HUES64 (cell line): ENCODE measurements at regions not wholly inside any gene's neighbourhood (a gene's known extent, or its start where the extent isn't known, plus 50 kb on each side); places are given as distances from the start of the nearest gene placed in this dataset.
A peak's percentile ranks its signal among the peaks of the same experiment; 100 is the strongest.
"Not testable (repeated sequence)": the region's sequence is repeated elsewhere in the genome, so short reads cannot be mapped to it uniquely, and the experiment has no call there.

Source experiments
- H3K27ac ChIP-seq: 2 replicates; pipeline ENCODE4 v1.7.0; 2013; ENCODE audit warnings: low read depth, low read length, inconsistent platforms
- H3K27me3 ChIP-seq: 2 replicates; pipeline ENCODE4 v1.6.1; 2013; ENCODE audit warnings: mild to moderate bottlenecking, low read length; ENCODE audit not compliant: insufficient read depth
- H3K36me3 ChIP-seq: 2 replicates; pipeline ENCODE4 v1.6.1; 2013; ENCODE audit warnings: mild to moderate bottlenecking, low read length; ENCODE audit not compliant: insufficient read depth
- H3K4me1 ChIP-seq: 2 replicates; pipeline ENCODE4 v1.6.1; 2013; ENCODE audit warnings: mild to moderate bottlenecking, low read length, moderate library complexity; ENCODE audit not compliant: insufficient read depth
- H3K4me3 ChIP-seq: 2 replicates; pipeline ENCODE4 v1.5.1; 2013; ENCODE audit warnings: mild to moderate bottlenecking, low read length, moderate library complexity
- H3K9ac ChIP-seq: 2 replicates; pipeline ENCODE4 v1.6.1; 2013; ENCODE audit warnings: mild to moderate bottlenecking, low read depth, low read length
- H3K9me3 ChIP-seq: 2 replicates; pipeline ENCODE4 v1.6.1; 2013; ENCODE audit warnings: low read depth, low read length; ENCODE audit not compliant: insufficient read depth
- WGBS: fragments of 150-250, 120-280 bp; methylation state at CpG from one replicate; pipeline ENCODE4 v1.1.7; 2013; ENCODE audit warnings: missing lambda C conversion rate; 5-methylcytosine and 5-hydroxymethylcytosine counted together

- Histone ChIP-seq H3K27me3 (no peaks in the 10 kb centered on the region), H3K27ac (no peak overlapping the region), H3K4me1 (no peaks in the 10 kb centered on the region), H3K9me3 (no peaks in the 10 kb centered on the region), H3K9ac (no peak overlapping the region), H3K36me3 (no peaks in the 10 kb centered on the region), H3K4me3 (no peak overlapping the region)
- WGBS, result 97% methylated on average over 4 of the region's 4 CpGs
Observed at GRCh38 chrX:88908056-88908455, 161.0 kb downstream of the CPXCR1 start.

DNA sequence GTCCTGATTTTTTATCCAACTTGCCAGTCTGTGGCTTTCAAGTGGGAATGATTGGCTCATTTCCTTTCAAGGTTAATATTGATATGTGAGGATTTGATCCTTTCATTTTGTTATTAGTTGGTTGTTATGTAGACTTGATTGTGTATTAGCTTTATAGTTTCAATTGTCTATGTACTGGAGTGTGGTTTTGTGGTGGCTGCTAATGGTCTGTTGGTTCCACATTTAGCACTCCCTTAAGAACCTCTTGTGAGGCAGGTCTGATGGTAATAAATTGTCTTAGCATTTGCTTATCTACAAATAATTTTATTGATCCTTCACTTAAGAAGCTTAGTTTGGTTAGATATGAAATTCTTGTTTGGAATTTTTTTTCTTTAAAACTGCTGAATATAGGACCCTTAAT, 190.6 kb downstream of the CPXCR1 start:
- no peaks in the 10 kb centered on the region for H3K36me3 ChIP-seq
- no peak overlapping the region for H3K27ac ChIP-seq
- H3K4me3 ChIP-seq, result no peak overlapping the region
- H3K9me3 ChIP-seq, result no peaks in the 10 kb centered on the region
- no peaks in the 10 kb centered on the region for H3K4me1 ChIP-seq
- H3K9ac ChIP-seq, result no peak overlapping the region
- no peaks in the 10 kb centered on the region for H3K27me3 ChIP-seq

DNA sequence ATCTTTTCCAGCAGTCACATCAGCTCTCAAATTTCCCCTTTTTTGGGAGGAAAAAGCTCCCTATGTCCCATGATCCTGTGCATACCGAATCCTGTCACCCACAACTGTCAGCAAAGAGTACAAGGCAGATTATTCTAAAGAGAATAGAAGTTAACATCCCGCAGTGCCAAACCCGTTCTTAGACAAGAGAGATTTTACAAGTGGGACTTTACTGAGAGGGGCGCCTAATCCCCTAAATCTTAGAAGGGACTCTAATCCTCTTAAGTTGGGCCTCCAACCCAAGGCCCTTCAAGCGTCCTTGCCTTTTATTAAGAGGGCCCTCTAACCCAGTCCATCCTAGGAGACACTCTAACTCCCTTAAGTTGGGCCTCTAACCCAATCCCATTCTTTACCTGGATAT, 193.9 kb downstream of the CPXCR1 start:
- 91% methylated on average over 5 of the region's 5 CpGs for WGBS
- no peaks in the 10 kb centered on the region for H3K9me3 ChIP-seq
- H3K9ac ChIP-seq, result no peak overlapping the region
- no peaks in the 10 kb centered on the region for H3K4me1 ChIP-seq
- no peaks in the 10 kb centered on the region for H3K36me3 ChIP-seq
- H3K27ac ChIP-seq, result no peak overlapping the region
- H3K27me3 ChIP-seq, result no peaks in the 10 kb centered on the region
- H3K4me3 ChIP-seq, result no peak overlapping the region

- Histone ChIP-seq H3K9me3 (no peaks in the 10 kb centered on the region), H3K27ac (no peak overlapping the region), H3K4me1 (no peaks in the 10 kb centered on the region), H3K4me3 (no peak overlapping the region), H3K27me3 (no peaks in the 10 kb centered on the region), H3K36me3 (no peaks in the 10 kb centered on the region), H3K9ac (no peak overlapping the region)
Observed at GRCh38 chrX:88944661-88945060, 197.6 kb downstream of the CPXCR1 start.

DNA sequence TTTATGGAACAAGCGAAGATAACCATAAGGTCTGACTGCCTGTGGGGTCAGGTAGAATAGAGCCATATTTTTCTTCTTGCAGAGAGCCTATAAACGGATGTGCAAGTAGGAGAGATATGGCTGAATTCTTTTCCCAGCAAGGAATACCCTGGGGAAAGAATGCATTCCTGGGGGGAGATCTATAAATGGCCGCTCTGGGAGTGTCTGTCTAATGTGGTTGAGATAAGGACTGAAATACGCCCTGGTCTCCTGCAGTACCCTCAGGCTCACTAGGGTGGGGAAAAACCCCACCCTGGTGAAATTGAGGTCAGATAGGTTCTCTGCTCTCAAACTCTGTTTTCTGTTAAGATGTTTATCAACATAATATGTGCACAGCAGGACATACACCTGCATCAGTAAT, 209.0 kb downstream of the CPXCR1 start:
- H3K27me3 ChIP-seq, H3K9ac ChIP-seq, H3K36me3 ChIP-seq, H3K9me3 ChIP-seq, H3K4me3 ChIP-seq, H3K4me1 ChIP-seq, H3K27ac ChIP-seq: not testable (repeated sequence)
- WGBS, result 89% methylated on average over 4 of the region's 4 CpGs

DNA sequence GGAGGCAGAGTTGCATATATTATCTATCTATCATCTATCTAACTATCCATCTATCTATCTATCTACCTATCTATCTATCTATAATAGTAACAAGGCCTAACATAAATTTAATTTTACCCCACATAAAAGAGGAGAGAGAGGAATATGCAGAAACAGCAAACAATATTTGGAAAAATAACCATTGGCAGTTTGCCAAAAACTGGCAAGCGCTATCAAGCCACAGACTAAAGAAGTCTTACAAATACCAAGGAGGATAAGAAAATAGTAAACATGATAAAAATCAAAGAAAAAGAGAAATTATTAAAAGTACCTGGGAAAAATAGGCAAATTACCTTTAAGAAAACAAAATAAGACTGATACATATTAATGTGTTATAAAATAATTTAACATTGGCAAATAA, 230.8 kb downstream of the CPXCR1 start:
- H3K4me3 ChIP-seq, result no peak overlapping the region
- no CpG with 5 or more reads among the region's 1 CpG for WGBS

GRCh38 chrX:88982183-88982582, 235.2 kb downstream of the CPXCR1 start:
- peaks cover 28% of the 10 kb centered on the region for H3K4me1 ChIP-seq
- H3K27me3 ChIP-seq, result no peaks in the 10 kb centered on the region
- H3K27ac ChIP-seq, result peak overlapping the region; percentile 90
- H3K9ac ChIP-seq, result no peak overlapping the region
- H3K36me3 ChIP-seq, result no peaks in the 10 kb centered on the region
- no peak overlapping the region for H3K4me3 ChIP-seq
- 92% methylated on average over 22 of the region's 22 CpGs for WGBS
- H3K9me3 ChIP-seq, result no peaks in the 10 kb centered on the region

More for the DNA sequence above, 230.8 kb downstream of the CPXCR1 start:
- H3K27ac ChIP-seq, result no peak overlapping the region
- no peaks in the 10 kb centered on the region for H3K27me3 ChIP-seq
- no peak overlapping the region for H3K9ac ChIP-seq
- H3K36me3 ChIP-seq, result no peaks in the 10 kb centered on the region
- peaks cover 5% of the 10 kb centered on the region for H3K4me1 ChIP-seq
- H3K9me3 ChIP-seq, result no peaks in the 10 kb centered on the region

- peak overlapping the region; percentile 47; the same call in 1 of the 2 replicates for H3K9ac ChIP-seq
- H3K4me3 ChIP-seq, result 0 out of 2 replicates have a peak overlapping the region, but pooled peaks have one; percentile 2
- no peaks in the 10 kb centered on the region for H3K27me3 ChIP-seq
- no peaks in the 10 kb centered on the region for H3K9me3 ChIP-seq
- peaks cover 28% of the 10 kb centered on the region for H3K4me1 ChIP-seq
- no peaks in the 10 kb centered on the region for H3K36me3 ChIP-seq
- peak overlapping the region; percentile 90 for H3K27ac ChIP-seq
- WGBS, result 0% methylated on average over 1 of the region's 3 CpGs
Observed at GRCh38 chrX:88982933-88983332, 235.9 kb downstream of the CPXCR1 start.

DNA sequence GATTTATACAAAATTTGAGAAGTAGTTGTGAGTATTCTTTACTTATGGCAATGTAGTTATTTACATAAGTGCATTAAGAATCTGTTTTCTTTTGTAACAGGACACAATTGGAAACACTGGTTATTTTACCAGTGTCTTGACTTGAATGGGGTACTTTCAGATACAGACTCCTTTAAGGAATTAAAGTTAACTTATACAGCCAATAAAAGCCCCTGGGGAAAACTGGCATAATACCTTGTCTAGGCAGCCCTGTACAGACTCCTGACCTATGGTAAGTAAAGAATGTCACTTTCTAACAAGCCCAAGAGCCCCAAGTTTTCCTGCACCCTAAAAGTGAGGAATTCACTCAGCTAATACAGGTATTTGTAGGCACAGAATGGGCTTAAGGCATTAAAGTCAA, 241.8 kb downstream of the CPXCR1 start:
- H3K27ac ChIP-seq, result peak overlapping the region; percentile 61; the same call in 1 of the 2 replicates
- no peaks in the 10 kb centered on the region for H3K36me3 ChIP-seq
- peaks cover 49% of the 10 kb centered on the region for H3K4me1 ChIP-seq
- H3K27me3 ChIP-seq, result no peaks in the 10 kb centered on the region
- H3K4me3 ChIP-seq, result no peak overlapping the region
- H3K9me3 ChIP-seq, result no peaks in the 10 kb centered on the region
- no peak overlapping the region for H3K9ac ChIP-seq

- Histone ChIP-seq H3K27ac (peak overlapping the region; percentile 97), H3K9me3 (0 out of 2 replicates have a peak, but pooled peaks cover 3% of the 10 kb centered on the region), H3K4me1 (peaks cover 35% of the 10 kb centered on the region), H3K4me3 (no peak overlapping the region), H3K27me3 (no peaks in the 10 kb centered on the region), H3K36me3 (no peaks in the 10 kb centered on the region), H3K9ac (no peak overlapping the region)
- WGBS, result no CpG with 5 or more reads among the region's 1 CpG
Observed at GRCh38 chrX:88990882-88991582, 244.0 kb downstream of the CPXCR1 start.

- WGBS, result 28% methylated on average over 7 of the region's 7 CpGs
- Histone ChIP-seq H3K27ac (peak overlapping the region; percentile 97; the same call in 1 of the 2 replicates), H3K4me1 (peaks cover 35% of the 10 kb centered on the region), H3K9me3 (0 out of 2 replicates have a peak, but pooled peaks cover 3% of the 10 kb centered on the region), H3K9ac (peak overlapping the region; percentile 36; the same call in 1 of the 2 replicates), H3K36me3 (no peaks in the 10 kb centered on the region), H3K4me3 (no peak overlapping the region), H3K27me3 (no peaks in the 10 kb centered on the region)
Observed at GRCh38 chrX:88991583-88992132, 244.6 kb downstream of the CPXCR1 start.
